HG02938 (cell line): ENCODE measurements at regions not wholly inside any gene's neighbourhood (a gene's known extent, or its start where the extent isn't known, plus 50 kb on each side); places are given as distances from the start of the nearest gene placed in this dataset.

Source experiments
- ATAC-seq: cut with Tn5 transposase; IDR thresholded peaks from one replicate; pipeline ENCODE4 v1.9.1; 2021; ENCODE audit warnings: mild to moderate bottlenecking, moderate library complexity; ENCODE audit not compliant: unreplicated experiment

DNA sequence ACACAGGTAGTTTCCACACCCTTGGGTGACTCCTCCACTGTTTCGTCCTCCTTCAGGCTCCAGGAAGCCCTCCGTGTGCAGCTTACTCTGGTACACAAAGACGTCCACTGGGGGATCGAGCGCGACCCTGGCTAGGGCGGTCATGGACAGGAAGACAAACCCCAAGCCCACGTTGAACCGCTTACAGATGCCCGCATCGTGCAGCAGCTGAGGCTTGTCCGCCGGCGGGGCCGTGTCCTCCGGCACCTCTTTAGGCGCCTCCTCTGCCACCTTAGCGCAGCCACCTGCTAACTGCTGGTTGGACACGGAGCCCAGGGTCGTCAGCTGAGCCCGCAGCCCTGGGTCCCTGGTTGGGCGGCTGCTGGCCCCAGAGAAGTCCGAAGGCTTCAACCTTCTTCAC is 309.0 kb upstream of the BTBD3 start:
- no peak for ATAC-seq

DNA sequence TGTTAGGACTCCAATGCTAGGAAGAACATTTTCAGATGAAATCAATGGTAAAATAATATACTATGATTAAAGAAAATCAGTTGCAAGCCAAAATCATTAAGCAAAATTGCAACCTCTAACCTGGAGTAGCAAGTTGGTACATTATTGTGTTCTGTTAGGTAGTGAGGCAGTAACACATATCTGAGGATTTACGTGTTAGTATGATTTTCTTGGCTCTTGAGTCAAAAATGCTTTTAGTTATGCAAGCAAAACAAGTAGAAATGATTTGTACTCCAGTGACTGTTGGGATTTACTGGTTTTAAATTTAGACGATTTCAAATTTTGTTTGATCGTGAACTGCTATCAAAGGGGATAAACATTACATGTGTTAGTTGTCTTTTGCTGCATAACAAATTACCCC is 293.0 kb upstream of the BTBD3 start:
- ATAC-seq = no peak

DNA sequence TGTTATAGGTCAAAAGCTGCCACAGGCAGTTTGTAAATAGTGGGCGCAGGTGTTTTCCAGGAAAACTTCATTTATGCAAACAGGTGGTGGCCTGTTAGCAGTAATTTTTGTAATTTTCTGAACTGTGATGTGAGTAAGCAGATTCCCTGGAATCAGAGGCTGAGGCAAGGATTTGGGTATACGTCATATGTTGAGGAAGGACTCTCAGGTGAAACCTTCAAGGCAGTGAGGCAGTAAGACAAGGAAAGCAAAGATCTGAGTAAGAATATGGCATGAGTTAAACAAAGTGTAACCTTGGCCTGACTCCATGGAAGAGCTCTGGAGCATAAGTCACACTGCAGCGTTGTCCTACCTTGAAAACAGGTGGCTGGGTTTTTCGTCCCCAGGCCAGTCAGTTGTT is 291.1 kb upstream of the BTBD3 start:
- no peak for ATAC-seq

DNA sequence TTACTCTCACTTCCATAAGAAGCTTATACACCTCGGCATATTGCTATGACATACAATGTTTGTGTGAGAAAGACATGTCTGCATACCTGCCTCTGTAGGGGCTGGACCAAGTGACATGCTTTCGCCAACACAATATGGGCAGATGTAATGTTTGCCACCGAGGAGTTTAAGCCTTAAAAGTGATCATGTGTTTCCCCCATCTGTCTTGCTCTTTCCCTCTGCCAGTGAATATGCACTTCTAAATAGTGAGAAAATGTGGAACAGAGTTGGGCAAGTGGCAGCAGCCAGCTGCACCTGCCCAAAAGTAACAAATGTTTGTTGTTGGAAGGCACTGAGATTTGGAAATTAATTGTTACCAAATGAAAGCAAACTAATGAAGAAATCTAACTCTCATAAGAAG is 274.8 kb upstream of the BTBD3 start:
- no peak for ATAC-seq

DNA sequence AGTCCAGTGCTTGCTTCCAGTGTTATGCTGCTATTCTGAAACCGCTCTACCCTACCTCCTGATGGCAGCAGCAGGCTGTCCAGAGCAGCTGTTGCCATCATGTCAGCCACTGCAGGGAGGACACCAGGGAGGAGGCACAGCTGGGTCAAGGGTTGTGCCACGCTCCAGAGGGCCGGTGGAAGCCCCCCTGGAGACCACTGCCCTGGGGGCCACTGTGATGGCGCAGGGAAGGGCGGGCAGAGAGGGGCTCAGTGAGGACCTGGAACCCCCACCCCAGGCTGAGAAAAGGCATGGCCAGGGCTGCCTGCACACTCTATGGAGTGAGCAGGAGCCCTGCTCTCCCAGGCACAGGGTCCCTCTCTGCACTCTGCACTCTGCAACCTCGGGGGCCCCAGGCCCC is 271.3 kb upstream of the BTBD3 start:
- ATAC-seq = no peak

DNA sequence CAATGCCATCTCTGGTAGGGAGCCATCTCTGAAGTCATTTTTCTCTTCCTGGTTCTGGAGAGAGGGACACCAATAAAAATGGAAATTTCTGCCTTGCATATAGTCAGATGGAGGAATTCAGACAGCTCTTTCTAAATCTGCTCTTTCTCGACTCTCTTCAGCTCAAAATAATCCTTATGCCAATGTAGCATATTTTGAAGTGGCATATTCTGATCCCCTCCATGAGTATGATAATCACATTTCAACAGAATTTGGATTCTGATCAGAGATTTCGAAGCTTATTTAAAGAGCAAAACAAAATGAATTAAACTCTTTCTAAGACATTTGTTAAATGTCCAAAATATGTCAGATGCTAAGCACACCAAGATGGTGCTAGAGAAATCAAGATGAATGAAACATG is 267.1 kb upstream of the BTBD3 start:
- ATAC-seq = no peak

DNA sequence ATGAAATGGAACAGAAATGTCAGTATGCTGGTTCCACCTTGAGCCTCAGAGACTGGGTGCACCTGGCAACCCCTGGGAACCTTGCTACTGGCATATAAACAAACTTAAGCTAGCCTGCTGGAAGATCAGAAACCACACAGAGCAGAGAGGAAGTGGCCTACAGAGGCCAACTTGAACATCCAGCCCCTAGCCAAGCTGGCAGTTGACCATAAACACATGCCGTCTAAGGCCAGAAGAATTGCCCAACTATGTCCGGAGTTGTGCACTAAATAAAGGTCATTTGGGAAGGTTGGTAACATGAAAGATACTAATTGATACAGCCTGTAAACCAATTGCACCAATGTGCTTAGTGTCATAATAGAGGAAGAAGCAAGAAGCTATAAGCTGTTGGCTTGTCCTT is 266.6 kb upstream of the BTBD3 start:
- no peak for ATAC-seq

DNA sequence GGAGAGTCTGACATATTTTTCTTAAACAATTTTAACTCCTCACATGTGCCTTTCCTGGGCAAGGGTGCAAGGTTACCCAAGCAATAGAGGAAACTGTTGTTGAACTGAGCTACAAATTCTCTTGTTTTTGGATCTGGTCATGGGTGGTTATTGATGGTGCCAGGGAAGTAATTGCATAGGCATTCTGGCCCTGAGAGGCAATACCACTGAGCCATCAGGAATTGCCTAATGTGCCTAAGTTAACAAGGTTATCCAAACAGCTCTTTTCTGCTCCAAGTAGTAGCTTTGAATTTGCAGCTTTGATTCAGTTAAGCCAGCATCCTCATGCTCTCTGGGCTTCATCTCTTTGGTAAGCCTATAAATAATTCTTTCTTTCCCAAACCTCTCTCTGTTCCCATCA is 266.0 kb upstream of the BTBD3 start:
- no peak for ATAC-seq

DNA sequence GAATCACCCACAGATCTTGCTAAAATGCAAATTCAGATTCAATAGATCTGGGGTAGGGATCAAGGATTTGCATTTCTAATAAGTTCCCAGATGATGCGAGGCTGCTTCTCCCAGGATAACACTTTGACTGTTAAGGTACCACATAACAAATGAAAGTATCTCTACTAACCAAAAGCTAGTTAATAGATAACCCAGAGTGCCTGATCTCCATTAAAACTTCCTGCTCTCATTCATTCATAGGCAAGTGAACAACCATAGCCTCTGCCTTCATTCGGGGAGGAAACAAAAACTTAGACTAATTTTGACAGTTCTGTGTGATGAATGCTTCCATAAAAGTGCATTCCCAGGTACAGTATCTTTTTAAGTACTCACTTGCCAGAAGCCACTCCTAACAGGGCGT is 265.6 kb upstream of the BTBD3 start:
- ATAC-seq = no peak

DNA sequence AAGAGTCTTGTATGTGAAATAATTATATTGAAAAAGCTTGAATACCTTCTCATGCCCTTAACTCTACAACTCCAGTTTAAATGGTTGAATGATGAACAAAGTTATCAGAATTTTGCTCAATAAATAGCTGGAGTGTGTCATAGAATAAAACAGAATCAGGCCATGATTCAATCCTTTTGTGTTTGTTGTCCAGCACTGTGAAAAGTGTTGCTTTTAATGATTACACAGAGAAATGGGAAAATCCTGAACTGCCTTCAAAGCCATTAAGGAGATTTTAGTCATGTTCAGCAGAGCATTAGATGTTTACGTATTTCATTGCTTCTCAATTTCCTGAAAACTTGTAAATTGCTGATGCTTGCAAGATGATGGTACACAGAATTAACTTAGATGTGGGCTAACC is 262.9 kb upstream of the BTBD3 start:
- no peak for ATAC-seq

DNA sequence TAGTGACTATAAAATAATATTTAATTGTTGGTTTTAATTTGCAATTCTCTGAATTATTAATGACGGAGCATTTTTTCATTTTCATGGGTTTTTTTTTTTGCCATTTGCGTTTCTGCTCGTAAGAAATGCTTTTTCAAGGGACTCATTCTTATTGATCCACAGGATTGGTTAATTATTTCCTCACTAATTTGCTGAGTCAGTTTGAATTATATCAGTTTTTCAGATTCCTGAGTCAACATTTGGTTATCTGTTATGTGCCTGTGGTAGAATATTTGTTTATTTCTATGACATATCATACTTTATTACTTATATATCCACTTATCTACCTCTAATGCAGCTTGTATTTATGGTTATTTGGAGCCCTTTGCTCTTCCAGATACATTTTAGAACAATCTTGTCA is 257.0 kb upstream of the BTBD3 start:
- no peak for ATAC-seq

DNA sequence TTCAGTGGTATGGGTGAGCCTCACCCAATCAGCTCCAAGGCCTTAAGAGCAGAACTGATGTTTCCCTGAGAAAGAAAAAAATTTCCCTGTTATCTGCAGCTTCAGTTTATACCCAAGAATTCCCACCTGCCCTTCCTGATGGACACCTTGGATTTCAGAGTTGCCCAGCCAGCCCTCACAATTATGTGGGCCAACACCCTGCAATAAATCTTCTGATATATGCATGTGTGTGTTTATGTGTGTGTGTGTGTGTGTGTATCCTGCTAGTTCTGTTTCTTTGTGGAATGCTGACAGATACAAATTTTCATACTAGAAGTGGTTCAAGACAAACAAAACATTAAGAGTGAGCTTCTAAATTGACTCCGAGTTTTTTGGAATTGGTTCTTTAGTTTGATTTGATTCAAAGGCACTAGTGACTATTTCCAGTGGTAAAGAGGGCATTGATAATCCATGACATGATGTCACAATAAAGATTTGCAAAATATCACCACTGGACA is 246.6 kb upstream of the BTBD3 start:
- no peak for ATAC-seq

DNA sequence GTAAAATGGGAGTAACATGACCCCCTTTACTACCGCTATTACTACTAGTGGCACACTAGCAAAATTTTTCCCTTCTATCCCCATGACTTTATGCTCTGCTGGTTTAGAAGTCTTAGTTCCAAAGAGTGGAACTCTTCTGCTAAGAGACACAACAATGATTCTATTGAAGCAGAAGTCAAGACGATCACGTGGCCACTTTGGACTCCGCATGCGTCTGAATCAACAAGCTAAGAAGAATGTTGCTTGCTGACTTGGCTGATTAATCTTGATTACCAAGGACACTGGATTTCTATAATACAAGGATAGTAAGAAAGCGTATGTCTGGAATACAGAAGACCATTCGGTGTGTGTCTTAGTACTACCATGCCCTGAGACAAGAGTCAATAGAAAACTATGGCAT is 244.7 kb upstream of the BTBD3 start:
- ATAC-seq = no peak

DNA sequence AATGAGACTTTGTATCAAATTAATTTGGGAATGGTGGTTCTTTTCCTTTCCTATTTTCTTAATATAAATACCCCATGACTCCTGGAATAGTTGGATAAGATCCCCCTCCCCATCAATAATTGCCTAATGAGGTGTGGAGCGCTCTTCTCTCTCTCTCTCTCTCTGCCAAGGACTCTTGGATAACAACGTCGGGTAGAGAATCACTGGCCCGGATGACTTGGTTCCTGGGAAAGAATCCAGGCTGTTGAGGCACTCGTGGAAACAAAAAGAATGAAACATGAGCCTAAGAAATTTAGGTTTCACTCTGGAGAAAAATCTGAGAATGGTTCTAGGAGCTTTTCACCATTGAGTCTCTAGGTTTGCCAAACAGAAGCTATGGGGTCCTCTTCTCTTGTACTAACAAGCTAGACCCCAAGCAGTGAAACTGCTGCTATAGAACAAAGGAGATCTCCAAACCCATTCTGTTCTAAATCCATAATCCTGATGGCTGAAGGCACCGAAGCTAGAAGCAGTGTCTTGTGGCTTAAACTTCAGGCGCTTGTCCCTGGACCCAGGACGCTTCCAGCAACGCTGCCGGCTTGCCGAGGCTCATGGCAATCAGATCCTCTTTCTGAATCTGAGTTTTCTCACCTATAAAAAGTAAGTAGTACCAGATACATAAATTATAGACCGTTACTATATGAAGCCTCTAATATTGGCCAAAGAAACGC is 241.6 kb upstream of the BTBD3 start:
- no peak for ATAC-seq

DNA sequence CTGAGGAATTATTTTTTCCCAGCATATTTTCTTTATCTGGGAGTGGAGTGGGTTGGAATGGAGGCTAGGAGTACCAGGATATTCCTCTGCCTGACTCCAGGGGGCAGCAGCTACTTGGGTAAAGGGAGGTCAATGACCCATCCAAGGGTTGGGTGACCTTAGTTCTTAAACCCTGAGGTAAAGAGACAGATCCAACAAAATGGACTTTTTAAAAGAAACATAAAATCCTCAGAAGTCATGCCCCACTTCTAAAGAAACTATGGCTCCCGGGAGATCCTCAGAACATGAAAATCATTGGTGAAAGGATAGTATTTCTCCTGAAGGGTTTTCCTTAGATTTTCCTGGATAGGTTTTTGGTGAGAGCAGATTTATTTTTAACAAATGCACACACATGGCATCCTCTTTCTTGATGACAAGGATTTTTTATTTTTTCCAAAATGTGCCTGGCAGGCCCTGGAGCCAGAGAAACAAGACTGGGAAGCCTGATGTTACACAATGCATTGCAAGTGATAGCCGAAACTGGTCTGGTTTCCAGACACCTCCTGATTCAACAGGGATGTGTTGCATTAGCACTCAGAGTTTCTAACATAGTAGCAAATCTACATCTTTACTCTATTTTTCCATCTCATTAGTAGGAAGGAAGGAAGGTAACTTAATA is 240.9 kb upstream of the BTBD3 start:
- ATAC-seq = no peak

DNA sequence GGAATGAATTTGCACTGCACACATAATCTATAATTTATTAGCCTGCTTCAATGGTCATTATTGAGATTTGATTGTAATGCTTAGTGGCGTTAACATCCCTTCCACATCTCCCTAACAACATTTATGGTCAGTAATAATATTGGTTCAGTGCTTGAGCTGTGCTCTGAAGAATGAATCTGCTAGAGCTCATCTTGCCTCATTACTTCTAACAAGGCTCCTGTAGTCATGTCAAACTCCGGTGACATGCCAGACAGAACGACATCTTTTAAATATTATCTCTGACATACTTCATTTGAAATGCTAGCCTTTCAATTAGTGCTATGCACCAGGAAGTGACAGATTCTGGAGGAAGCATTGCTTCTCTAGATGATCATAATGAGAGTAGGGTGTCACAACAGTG is 240.3 kb upstream of the BTBD3 start:
- ATAC-seq = no peak

DNA sequence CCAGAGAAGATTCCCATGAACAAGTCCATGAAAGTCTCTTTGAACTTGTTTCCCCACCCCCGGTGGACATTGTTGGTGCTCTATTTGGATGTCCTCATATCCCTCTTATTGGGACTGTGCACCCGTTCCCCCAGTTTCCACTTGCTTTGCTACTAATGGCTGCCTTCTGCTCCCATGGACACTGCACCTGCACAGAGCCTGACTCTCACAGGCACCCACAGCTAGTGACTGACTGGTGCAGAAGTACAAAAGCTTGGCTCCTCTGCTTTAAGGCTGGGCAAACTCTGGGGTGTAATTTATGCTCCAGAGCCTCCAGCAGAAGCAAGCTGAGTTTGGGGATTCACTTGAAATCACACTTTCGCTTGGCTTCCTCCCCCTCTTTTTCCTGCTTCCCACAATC is 239.9 kb upstream of the BTBD3 start:
- ATAC-seq = no peak

DNA sequence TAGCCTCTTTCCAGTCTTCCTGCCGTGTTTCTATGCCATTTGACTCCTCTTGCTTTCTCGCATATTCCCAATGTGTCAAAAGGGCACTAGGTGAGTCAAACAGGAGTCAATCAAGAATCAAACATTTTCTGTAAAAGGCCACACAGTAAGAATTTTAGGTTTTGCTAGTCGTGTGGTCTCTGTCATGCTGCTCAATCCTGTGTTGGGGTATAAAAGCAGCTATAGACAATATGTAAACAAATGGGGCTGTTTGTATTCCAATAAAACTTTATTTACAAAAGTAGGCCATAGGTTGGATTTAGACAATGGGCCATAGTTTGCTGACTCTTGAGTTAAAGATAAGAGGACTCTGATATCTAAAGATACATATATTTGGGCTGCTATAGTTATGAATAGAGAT is 235.4 kb upstream of the BTBD3 start:
- ATAC-seq = no peak

DNA sequence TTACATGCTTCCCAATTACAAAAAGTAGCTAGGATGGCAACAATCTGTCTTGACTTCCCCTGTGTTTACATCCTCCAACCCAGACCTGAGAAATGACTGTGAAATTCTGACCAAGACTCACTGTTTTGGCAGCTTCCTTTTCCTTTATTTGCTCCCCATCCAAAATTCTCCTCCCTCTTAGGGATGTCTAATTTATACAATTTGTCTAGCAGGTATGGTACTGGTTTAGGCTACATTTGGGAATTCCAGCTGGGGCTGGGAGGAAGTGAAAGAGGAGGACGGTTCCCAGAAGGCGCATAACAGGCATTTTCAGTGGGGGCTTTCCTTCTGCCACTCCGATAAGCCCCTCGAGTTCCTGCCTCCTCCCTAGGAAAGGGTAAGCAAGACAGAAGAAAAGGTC is 231.5 kb upstream of the BTBD3 start:
- ATAC-seq = no peak

DNA sequence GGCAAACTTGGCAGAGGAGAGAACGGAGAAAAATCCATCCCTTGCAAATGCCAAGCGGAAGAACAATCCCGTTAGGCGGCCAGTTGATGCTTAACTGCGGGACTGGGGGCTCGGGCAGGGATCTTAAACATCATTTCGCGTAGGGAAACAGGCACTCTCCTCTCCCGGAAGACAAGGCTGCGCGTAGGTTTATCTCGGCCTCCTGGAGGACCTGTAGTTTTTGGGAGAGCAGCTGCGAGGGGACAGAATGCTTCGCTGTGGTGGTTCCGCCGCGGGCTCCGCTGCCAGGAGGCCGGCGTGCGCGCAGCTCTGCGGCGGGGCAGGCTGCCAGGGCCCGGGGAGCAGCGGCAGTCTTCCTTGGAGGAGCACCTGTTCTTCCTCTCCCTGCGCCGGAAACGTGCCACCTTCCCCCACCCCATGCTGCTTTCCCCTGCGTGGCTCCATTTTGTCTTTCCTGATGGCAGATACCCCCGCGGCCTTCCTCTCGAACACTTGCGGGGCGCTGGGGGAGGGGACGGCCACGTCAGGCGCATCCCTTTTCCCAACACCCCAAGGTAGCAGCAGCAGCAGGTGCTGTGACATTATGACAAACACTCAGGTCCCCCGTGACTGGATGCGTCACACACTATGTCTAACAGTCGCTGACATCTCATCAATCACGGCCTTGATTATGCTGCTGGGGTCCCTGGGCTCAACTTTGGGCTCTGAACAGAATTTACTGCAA is 230.7 kb upstream of the BTBD3 start:
- no peak for ATAC-seq

DNA sequence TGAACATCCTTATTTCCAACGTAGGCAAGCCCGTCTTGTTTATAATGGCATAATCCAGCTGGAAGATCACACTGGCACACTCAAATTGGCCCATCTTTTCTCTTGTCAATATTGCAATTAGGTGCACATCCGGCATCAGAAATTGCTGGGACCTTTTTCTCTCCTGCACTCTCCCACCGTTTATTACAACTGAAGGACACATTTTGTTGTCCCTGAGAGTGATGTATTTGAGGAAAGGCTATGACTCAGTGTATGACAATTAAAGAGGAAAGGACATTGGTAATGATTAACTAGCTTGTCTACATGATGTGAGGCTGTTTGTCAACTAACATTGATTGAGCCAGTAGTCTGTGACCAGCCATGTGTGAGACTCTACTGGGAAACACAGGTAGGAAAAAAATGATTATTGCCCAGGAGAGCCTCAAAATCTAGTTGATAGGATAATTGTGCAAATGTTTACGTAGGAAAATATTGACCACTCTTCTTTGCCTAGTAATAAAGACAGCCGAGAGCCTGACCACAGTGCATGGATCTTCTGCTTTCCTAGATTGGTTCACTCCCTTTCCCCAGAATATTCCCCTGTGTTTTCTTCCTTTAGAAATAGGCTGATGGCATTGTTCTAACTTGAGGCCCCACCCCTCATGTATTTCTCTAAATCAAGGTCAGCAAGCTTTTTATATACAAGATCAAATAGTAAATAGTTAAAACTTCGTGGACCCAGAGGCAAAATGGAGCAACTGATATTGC is 230.0 kb upstream of the BTBD3 start:
- ATAC-seq = no peak
